Astrocyte (in vitro differentiated cells and primary cell): ENCODE measurements at regions not wholly inside any gene's neighbourhood (a gene's known extent, or its start where the extent isn't known, plus 50 kb on each side); places are given as distances from the start of the nearest gene placed in this dataset.

Experiments used
- DNase-seq: peaks from one replicate; pipeline ENCODE4 v3.0.0-alpha.2; 2010; ENCODE audit warnings: low read depth
- FAIRE-seq: peaks from 2 replicates; lab custom pipeline; 2011; peaks lifted over from hg19 to GRCh38; lab: Jason Lieb, UNC
- H2AFZ ChIP-seq: 2 replicates; pipeline ENCODE4 v1.6.0; 2012; ENCODE audit warnings: low read depth, low read length, inconsistent platforms
- H3K27ac ChIP-seq: 2 replicates; pipeline ENCODE4 v1.5.1; 2011; ENCODE audit warnings: low read depth, low read length, inconsistent platforms
- H3K27me3 ChIP-seq: 2 replicates; pipeline ENCODE4 v1.6.0; 2011; ENCODE audit warnings: low read length, inconsistent platforms; ENCODE audit not compliant: insufficient read depth
- H3K36me3 ChIP-seq: 2 replicates; pipeline ENCODE4 v1.5.1; 2011; ENCODE audit warnings: low read length, inconsistent platforms; ENCODE audit not compliant: insufficient read depth
- H3K4me1 ChIP-seq: 2 replicates; pipeline ENCODE4 v1.5.1; 2011; ENCODE audit warnings: low read length, inconsistent platforms; ENCODE audit not compliant: insufficient read depth
- H3K4me2 ChIP-seq: 2 replicates; pipeline ENCODE4 v1.6.0; 2012; ENCODE audit warnings: low read length, inconsistent platforms
- H3K4me3 ChIP-seq: 2 replicates; pipeline ENCODE4 v1.5.1; 2011; ENCODE audit warnings: low read depth, mild to moderate bottlenecking, low read length, inconsistent platforms; ENCODE audit not compliant: insufficient read depth
- H3K79me2 ChIP-seq: 2 replicates; pipeline ENCODE4 v1.6.0; 2012; ENCODE audit warnings: mild to moderate bottlenecking, low read length, inconsistent platforms; ENCODE audit not compliant: insufficient read depth
- H3K9ac ChIP-seq: 2 replicates; pipeline ENCODE4 v1.6.0; 2012; ENCODE audit warnings: mild to moderate bottlenecking, low read length, inconsistent platforms
- H3K9me3 ChIP-seq: 2 replicates; pipeline ENCODE4 v1.5.1; 2012; ENCODE audit warnings: low read depth, mild to moderate bottlenecking, low read length, inconsistent platforms; ENCODE audit not compliant: insufficient read depth
- H4K20me1 ChIP-seq: 2 replicates; pipeline ENCODE4 v1.6.0; 2012; ENCODE audit warnings: low read length, inconsistent platforms; ENCODE audit not compliant: insufficient read depth
- H3K27ac Mint-ChIP-seq: one replicate; pipeline ENCODE4 v1.8.0; 2021; ENCODE audit warnings: mild to moderate bottlenecking, mixed read lengths; ENCODE audit not compliant: unreplicated experiment
- H3K27me3 Mint-ChIP-seq: one replicate; pipeline ENCODE4 v1.8.0; 2021; ENCODE audit warnings: low read depth, mixed read lengths; ENCODE audit not compliant: unreplicated experiment
- H3K36me3 Mint-ChIP-seq: one replicate; pipeline ENCODE4 v1.8.0; 2021; ENCODE audit warnings: low read depth, mixed read lengths; ENCODE audit not compliant: unreplicated experiment
- H3K4me1 Mint-ChIP-seq: one replicate; pipeline ENCODE4 v1.8.0; 2021; ENCODE audit warnings: low read depth, mixed read lengths; ENCODE audit not compliant: unreplicated experiment
- H3K4me3 Mint-ChIP-seq: one replicate; pipeline ENCODE4 v1.8.0; 2021; ENCODE audit warnings: mild to moderate bottlenecking, moderate library complexity, mixed read lengths; ENCODE audit not compliant: unreplicated experiment
- H3K9me3 Mint-ChIP-seq: one replicate; pipeline ENCODE4 v1.8.0; 2021; ENCODE audit warnings: mild to moderate bottlenecking, mixed read lengths; ENCODE audit not compliant: unreplicated experiment
- EZH2 ChIP-seq: IDR thresholded peaks from 2 replicates; pipeline ENCODE4 v1.6.1; 2012; ENCODE audit warnings: mild to moderate bottlenecking, low read length, inconsistent platforms; ENCODE audit not compliant: insufficient read depth
- TF ChIP-seq, protein P1 (sequence below): IDR thresholded peaks from 2 replicates; pipeline ENCODE4 v1.5.1; 2011; ENCODE audit warnings: low read depth, mild to moderate bottlenecking, inconsistent platforms, low read length, moderate library complexity; ENCODE audit not compliant: insufficient read depth

DNA sequence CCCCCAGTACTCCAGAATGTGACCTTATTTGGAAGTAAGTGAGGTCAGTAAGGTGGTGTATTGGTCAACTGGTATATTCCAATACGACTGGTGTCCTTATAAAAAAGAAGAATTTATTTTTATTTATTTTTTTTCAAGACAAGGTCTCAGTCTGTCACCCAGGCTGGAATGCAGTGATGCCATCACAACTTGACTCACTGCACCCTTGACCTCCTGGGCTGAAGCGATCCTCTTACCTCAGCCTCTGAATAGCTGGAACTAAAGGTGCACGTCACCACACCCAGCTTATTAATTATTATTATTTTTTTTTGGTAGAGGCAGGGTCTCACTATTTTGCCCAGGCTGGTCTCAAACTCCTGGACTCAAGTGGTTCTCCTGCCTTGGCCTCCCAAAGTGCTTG, 115.1 kb upstream of the PITX2 start:
- Histone ChIP-seq H3K9ac (no peak overlapping the region), H3K4me2 (no peak overlapping the region), H3K4me1 (no peaks in the 10 kb centered on the region), H3K79me2 (no peaks in the 10 kb centered on the region), H2AFZ (no peak overlapping the region), H3K27ac (no peak overlapping the region), H3K27me3 (no peaks in the 10 kb centered on the region), H3K4me3 (no peak overlapping the region), H3K36me3 (no peaks in the 10 kb centered on the region), H4K20me1 (no peaks in the 10 kb centered on the region), H3K9me3 (no peaks in the 10 kb centered on the region)
- Mint-ChIP-seq H3K27me3 (no peaks in the 10 kb centered on the region), H3K36me3 (no peaks in the 10 kb centered on the region), H3K4me1 (peaks cover 23% of the 10 kb centered on the region), H3K9me3 (no peaks in the 10 kb centered on the region), H3K27ac (no peak overlapping the region), H3K4me3 (no peak overlapping the region)
- DNase-seq = no peak
- TF ChIP-seq, protein P1, sequence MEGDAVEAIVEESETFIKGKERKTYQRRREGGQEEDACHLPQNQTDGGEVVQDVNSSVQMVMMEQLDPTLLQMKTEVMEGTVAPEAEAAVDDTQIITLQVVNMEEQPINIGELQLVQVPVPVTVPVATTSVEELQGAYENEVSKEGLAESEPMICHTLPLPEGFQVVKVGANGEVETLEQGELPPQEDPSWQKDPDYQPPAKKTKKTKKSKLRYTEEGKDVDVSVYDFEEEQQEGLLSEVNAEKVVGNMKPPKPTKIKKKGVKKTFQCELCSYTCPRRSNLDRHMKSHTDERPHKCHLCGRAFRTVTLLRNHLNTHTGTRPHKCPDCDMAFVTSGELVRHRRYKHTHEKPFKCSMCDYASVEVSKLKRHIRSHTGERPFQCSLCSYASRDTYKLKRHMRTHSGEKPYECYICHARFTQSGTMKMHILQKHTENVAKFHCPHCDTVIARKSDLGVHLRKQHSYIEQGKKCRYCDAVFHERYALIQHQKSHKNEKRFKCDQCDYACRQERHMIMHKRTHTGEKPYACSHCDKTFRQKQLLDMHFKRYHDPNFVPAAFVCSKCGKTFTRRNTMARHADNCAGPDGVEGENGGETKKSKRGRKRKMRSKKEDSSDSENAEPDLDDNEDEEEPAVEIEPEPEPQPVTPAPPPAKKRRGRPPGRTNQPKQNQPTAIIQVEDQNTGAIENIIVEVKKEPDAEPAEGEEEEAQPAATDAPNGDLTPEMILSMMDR = no peak
- no peak for TF ChIP-seq EZH2
- FAIRE-seq = no peak

DNA sequence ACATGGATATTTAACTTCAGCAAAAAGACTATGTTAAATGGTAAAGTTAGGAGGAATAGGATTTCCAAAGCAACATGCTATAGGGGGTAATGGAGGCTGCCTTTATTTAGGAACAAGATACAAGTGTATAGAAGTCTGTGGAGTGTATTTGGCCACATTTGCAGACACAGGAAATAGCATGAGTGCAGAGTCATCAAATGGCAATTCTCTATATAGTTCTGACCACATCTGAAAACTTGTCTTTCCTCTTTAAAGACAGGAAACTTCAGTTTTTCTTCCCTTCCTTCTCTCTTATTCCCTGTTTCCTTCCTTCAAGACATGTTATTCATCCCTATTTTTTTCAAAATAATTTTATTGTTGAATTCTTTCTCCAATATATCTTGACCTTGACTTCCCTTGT, 119.3 kb upstream of the PITX2 start:
- TF ChIP-seq, protein P1 = no peak
- TF ChIP-seq EZH2 = no peak
- no peaks in the 10 kb centered on the region for H3K27me3 ChIP-seq

DNA sequence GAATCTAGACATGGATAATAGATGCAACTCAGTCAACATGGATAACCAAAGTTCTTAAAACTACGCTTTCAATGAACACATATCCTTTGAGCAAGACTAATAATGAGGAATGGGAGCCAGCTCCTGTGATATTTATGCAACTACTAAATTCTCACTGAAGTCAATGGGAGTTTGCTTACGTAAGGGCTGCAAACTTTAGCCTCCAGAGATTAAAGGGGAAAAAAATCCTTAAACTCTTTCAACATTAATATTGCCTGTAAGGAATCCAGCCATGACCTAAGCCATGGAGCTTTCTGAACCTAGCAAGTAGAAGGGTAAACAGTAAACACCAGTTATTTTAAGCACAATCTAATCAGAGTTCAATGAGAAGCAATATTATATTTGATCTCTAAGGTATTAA, 125.2 kb upstream of the PITX2 start:
- Mint-ChIP-seq H3K4me3 (no peak overlapping the region), H3K9me3 (no peaks in the 10 kb centered on the region), H3K36me3 (no peaks in the 10 kb centered on the region), H3K4me1 (peaks cover 2% of the 10 kb centered on the region), H3K27ac (no peak overlapping the region), H3K27me3 (no peaks in the 10 kb centered on the region)
- FAIRE-seq (no peak), DNase-seq (no peak)
- Histone ChIP-seq H3K4me3 (no peak overlapping the region), H3K4me1 (no peaks in the 10 kb centered on the region), H4K20me1 (no peaks in the 10 kb centered on the region), H3K79me2 (no peaks in the 10 kb centered on the region), H2AFZ (no peak overlapping the region), H3K27ac (no peak overlapping the region), H3K36me3 (no peaks in the 10 kb centered on the region), H3K4me2 (no peak overlapping the region), H3K27me3 (no peaks in the 10 kb centered on the region), H3K9ac (no peak overlapping the region), H3K9me3 (no peaks in the 10 kb centered on the region)
- TF ChIP-seq, protein P1 = no peak
- no peak for TF ChIP-seq EZH2

More for the DNA sequence above, 119.3 kb upstream of the PITX2 start:
- Histone ChIP-seq H3K36me3 (no peaks in the 10 kb centered on the region), H3K4me3 (no peak overlapping the region), H3K9me3 (no peaks in the 10 kb centered on the region), H3K9ac (no peak overlapping the region), H2AFZ (no peak overlapping the region), H3K79me2 (no peaks in the 10 kb centered on the region), H3K4me1 (no peaks in the 10 kb centered on the region), H3K27ac (no peak overlapping the region), H4K20me1 (no peaks in the 10 kb centered on the region), H3K4me2 (no peak overlapping the region)
- Mint-ChIP-seq H3K27ac (peak overlapping the region; percentile 73), H3K4me1 (peaks cover 18% of the 10 kb centered on the region), H3K4me3 (no peak overlapping the region), H3K9me3 (no peaks in the 10 kb centered on the region), H3K27me3 (no peaks in the 10 kb centered on the region), H3K36me3 (no peaks in the 10 kb centered on the region)
- peak; percentile 14 for DNase-seq
- FAIRE-seq = peak; percentile 73
